ENCODE measurements at regions not wholly inside any gene's neighbourhood (a gene's known extent, or its start where the extent isn't known, plus 50 kb on each side); places are given as distances from the start of the nearest gene placed in this dataset.

GRCh38 chr16:48013491-48013901, 142.3 kb downstream of the ABCC12 start:
- Histone ChIP-seq H2AFZ (ENCODE audit: low read length) (no peak overlapping the region), H3F3A (ENCODE audit: low read depth) (no peaks in the 10 kb centered on the region), H3K36me3 (ENCODE audit: insufficient read depth, low read length) (no peaks in the 10 kb centered on the region), H3K4me1 (ENCODE audit: insufficient read depth, low read length, poor library complexity, severe bottlenecking) (no peaks in the 10 kb centered on the region), H3K79me2 (ENCODE audit: insufficient read depth, low read length) (no peaks in the 10 kb centered on the region), H3K9ac (ENCODE audit: low read depth, low read length, poor library complexity, severe bottlenecking) (no peak overlapping the region), H3K4me3 (ENCODE audit: low read length, poor library complexity, severe bottlenecking) (no peak overlapping the region), H3K4me2 (ENCODE audit: low read depth, low read length, poor library complexity, severe bottlenecking) (no peak overlapping the region), H3K9me3 (ENCODE audit: insufficient read depth, low read depth, low read length) (no peaks in the 10 kb centered on the region), H3K9me2 (replicated peaks; ENCODE audit: low read depth, low read length) (no peaks in the 10 kb centered on the region), H3K27me3 (ENCODE audit: insufficient read depth, low read length, poor library complexity, severe bottlenecking) (no peaks in the 10 kb centered on the region), H4K20me1 (ENCODE audit: insufficient read depth, low read length, poor library complexity, severe bottlenecking) (no peaks in the 10 kb centered on the region)
- no peak for TF ChIP-seq CTCF (conservative IDR thresholded peaks at IDR 0.05; ENCODE audit: low read length)
- TF ChIP-seq EZH2phosphoT487 (IDR thresholded peaks at IDR 0.05; ENCODE audit: borderline replicate concordance), result no peak

DNA sequence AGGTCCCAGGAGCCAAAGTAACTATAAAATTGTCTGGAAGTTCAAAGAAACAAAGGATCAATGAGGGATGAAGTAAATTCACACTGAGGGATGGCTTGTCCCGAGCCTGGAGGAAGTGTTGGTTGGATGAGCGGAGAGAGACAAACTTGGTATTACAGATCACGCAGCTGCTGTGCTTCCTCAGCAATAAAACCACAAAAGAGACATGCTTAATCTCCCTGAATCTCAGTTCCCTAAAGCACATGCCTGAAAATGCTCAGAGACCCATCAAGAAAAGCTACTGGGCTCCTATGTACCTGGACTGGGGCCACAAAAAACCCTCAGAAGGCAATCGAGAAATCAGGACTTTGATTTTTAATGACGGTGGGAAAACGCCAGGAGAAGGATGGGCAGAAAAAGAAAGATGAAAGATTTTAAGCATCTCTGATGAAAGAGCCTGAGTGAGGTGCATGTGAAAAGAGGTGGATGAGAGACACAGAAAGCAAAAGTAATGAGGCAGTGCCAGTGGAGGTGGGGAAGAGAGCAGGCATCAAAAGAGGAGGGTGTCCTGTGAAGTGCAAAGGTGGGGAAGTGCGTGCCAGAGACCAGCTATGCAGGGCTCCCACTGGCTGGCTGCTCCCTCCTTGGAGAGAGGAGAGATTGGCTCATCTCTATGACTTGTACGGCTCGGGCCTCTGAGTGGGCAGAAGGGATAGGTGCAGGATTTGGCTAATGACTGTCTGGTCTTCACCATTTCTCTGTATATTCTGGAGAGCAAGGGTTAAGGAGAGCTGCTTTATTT, 143.7 kb downstream of the ABCC12 start:
- no peaks in the 10 kb centered on the region for H3F3A ChIP-seq (ENCODE audit: low read depth)
- no peaks in the 10 kb centered on the region for H3K9me2 ChIP-seq (replicated peaks; ENCODE audit: low read depth, low read length)
- H2AFZ ChIP-seq (ENCODE audit: low read length), result no peak overlapping the region
- H3K36me3 ChIP-seq (ENCODE audit: insufficient read depth, low read length), result no peaks in the 10 kb centered on the region
- no peaks in the 10 kb centered on the region for H3K4me1 ChIP-seq (ENCODE audit: insufficient read depth, low read length, poor library complexity, severe bottlenecking)
- TF ChIP-seq CTCF (conservative IDR thresholded peaks at IDR 0.05; ENCODE audit: low read length) (no peak), EZH2phosphoT487 (IDR thresholded peaks at IDR 0.05; ENCODE audit: borderline replicate concordance) (no peak)
- no peaks in the 10 kb centered on the region for H3K9me3 ChIP-seq (ENCODE audit: insufficient read depth, low read depth, low read length)
- H3K27me3 ChIP-seq (ENCODE audit: insufficient read depth, low read length, poor library complexity, severe bottlenecking), result no peaks in the 10 kb centered on the region
- no peak overlapping the region for H3K4me3 ChIP-seq (ENCODE audit: low read length, poor library complexity, severe bottlenecking)
- H4K20me1 ChIP-seq (ENCODE audit: insufficient read depth, low read length, poor library complexity, severe bottlenecking), result no peaks in the 10 kb centered on the region
- H3K9ac ChIP-seq (ENCODE audit: low read depth, low read length, poor library complexity, severe bottlenecking), result no peak overlapping the region
- no peak overlapping the region for H3K4me2 ChIP-seq (ENCODE audit: low read depth, low read length, poor library complexity, severe bottlenecking)
- H3K79me2 ChIP-seq (ENCODE audit: insufficient read depth, low read length), result no peaks in the 10 kb centered on the region

GRCh38 chr16:48011466-48011865, 144.3 kb downstream of the ABCC12 start:
- Histone ChIP-seq H3K27me3 (ENCODE audit: insufficient read depth, low read length, poor library complexity, severe bottlenecking) (no peaks in the 10 kb centered on the region), H3F3A (ENCODE audit: low read depth) (no peaks in the 10 kb centered on the region), H3K79me2 (ENCODE audit: insufficient read depth, low read length) (no peaks in the 10 kb centered on the region), H3K4me1 (ENCODE audit: insufficient read depth, low read length, poor library complexity, severe bottlenecking) (no peaks in the 10 kb centered on the region), H2AFZ (ENCODE audit: low read length) (no peak overlapping the region), H3K9me3 (ENCODE audit: insufficient read depth, low read depth, low read length) (no peaks in the 10 kb centered on the region), H3K4me3 (ENCODE audit: low read length, poor library complexity, severe bottlenecking) (no peak overlapping the region), H3K36me3 (ENCODE audit: insufficient read depth, low read length) (no peaks in the 10 kb centered on the region), H3K9ac (ENCODE audit: low read depth, low read length, poor library complexity, severe bottlenecking) (no peak overlapping the region), H3K9me2 (replicated peaks; ENCODE audit: low read depth, low read length) (no peaks in the 10 kb centered on the region), H3K4me2 (ENCODE audit: low read depth, low read length, poor library complexity, severe bottlenecking) (no peak overlapping the region), H4K20me1 (ENCODE audit: insufficient read depth, low read length, poor library complexity, severe bottlenecking) (no peaks in the 10 kb centered on the region)
- TF ChIP-seq CTCF (conservative IDR thresholded peaks at IDR 0.05; ENCODE audit: low read length), result no peak
- no peak for TF ChIP-seq EZH2phosphoT487 (IDR thresholded peaks at IDR 0.05; ENCODE audit: borderline replicate concordance)

All from Loucy (cell line).